A549 (cell line): ENCODE measurements at regions not wholly inside any gene's neighbourhood (a gene's known extent, or its start where the extent isn't known, plus 50 kb on each side); places are given as distances from the start of the nearest gene placed in this dataset.
A peak's percentile ranks its signal among the peaks of the same experiment; 100 is the strongest.

Source experiments
- ATAC-seq, 2 experiments: fragments of 200-7000 bp in 1 of 2; fragments of >200 bp in 1 of 2; cut with Nextera tagmentation in 1 of 2; cut with Tn5 transposase in 1 of 2; 3 replicates each; pipeline versions ENCODE4 v1.8.0 to v1.9.1; 2018 to 2020; ENCODE audit warnings: mild to moderate bottlenecking in 1 of 2, moderate library complexity in 1 of 2
- CTCF ChIA-PET: fragments of 300-600 bp; sonication (Branson Sonifier 250); formaldehyde crosslinking; extraction: SDS; loops from one replicate; lab custom pipeline; 2021; ENCODE audit warnings: antibody characterized with exemption, inconsistent platforms; lab: Yijun Ruan, JAX
- POLR2A ChIA-PET: fragments of 350-600 bp; formaldehyde crosslinking; extraction: SDS; loops from one replicate; lab custom pipeline; 2021; ENCODE audit warnings: antibody characterized with exemption, inconsistent platforms; lab: Yijun Ruan, JAX
- DNase-seq, 2 experiments: peaks; one replicate each; pipeline versions ENCODE4 v3.0.0 to v3.0.0-alpha.2; 2011 to 2016; ENCODE audit warnings: low read depth in 1 of 2, low spot score in 1 of 2
- FAIRE-seq: peaks from 2 replicates; lab custom pipeline; 2011; peaks lifted over from hg19 to GRCh38; lab: Jason Lieb, UNC
- H3K27ac ChIP-seq, 2 experiments: fragments of >200 bp; sonication (Bioruptor Twin); formaldehyde crosslinking; 3 replicates each; pipeline ENCODE4 v1.5.1; 2016 to 2017
- H3K4me1 ChIP-seq: fragments of >200 bp; sonication (Bioruptor Twin); formaldehyde crosslinking; 3 replicates; pipeline ENCODE4 v1.6.1; 2016
- H3K4me2 ChIP-seq: fragments of >200 bp; sonication (Bioruptor Twin); formaldehyde crosslinking; 3 replicates; pipeline ENCODE4 v1.6.1; 2016
- H3K4me3 ChIP-seq: fragments of >200 bp; sonication (Bioruptor Twin); formaldehyde crosslinking; 3 replicates; pipeline ENCODE4 v1.5.1; 2016
- H3K9me3 ChIP-seq: fragments of >200 bp; sonication (Bioruptor Twin); formaldehyde crosslinking; 3 replicates; pipeline ENCODE4 v1.6.1; 2016
- BCL3 ChIP-seq: fragments of >200 bp; sonication (Bioruptor Twin); formaldehyde crosslinking; IDR thresholded peaks from 3 replicates; pipeline ENCODE4 v1.6.1; 2016
- CBX8 ChIP-seq: fragments of 200-600 bp; sonication (generic); IDR thresholded peaks from 2 replicates; pipeline ENCODE4 v1.6.1; 2016
- CHD2 ChIP-seq: fragments of 150-350 bp; IDR thresholded peaks from 2 replicates; pipeline ENCODE4 v1.6.1; 2014; ENCODE audit warnings: low read length; ENCODE audit not compliant: partially characterized antibody
- CHD4 ChIP-seq: fragments of 200-600 bp; sonication (generic); IDR thresholded peaks from 2 replicates; pipeline ENCODE4 v1.6.1; 2016; ENCODE audit warnings: antibody characterized with exemption, mild to moderate bottlenecking, borderline replicate concordance
- CTCF ChIP-seq: fragments of >200 bp; sonication (Bioruptor Twin); formaldehyde crosslinking; IDR thresholded peaks from 3 replicates; pipeline ENCODE4 v1.5.1; 2016
- EHMT2 ChIP-seq: fragments of 200-600 bp; sonication (generic); IDR thresholded peaks from 2 replicates; pipeline ENCODE4 v1.6.1; 2016; ENCODE audit warnings: antibody characterized with exemption, low read depth, mild to moderate bottlenecking, moderate library complexity
- ESRRA ChIP-seq: fragments of 150-350 bp; IDR thresholded peaks from 2 replicates; pipeline ENCODE4 v1.6.1; 2014; ENCODE audit warnings: mild to moderate bottlenecking, low read length, borderline replicate concordance
- FOXS1 ChIP-seq: fragments of 250-450 bp; sonication (Bioruptor Pico); IDR thresholded peaks from 2 replicates; pipeline ENCODE4 v1.5.0; 2020; ENCODE audit warnings: mild to moderate bottlenecking, moderate library complexity
- HEYL ChIP-seq: fragments of 250-450 bp; sonication (Bioruptor Pico); IDR thresholded peaks from 2 replicates; pipeline ENCODE4 v1.8.0; 2021; ENCODE audit warnings: mild to moderate bottlenecking, moderate library complexity
- HOXA7 ChIP-seq: fragments of 250-450 bp; sonication (Bioruptor Pico); IDR thresholded peaks from 2 replicates; pipeline ENCODE4 v1.5.0; 2020; ENCODE audit warnings: mild to moderate bottlenecking, moderate library complexity
- HOXB5 ChIP-seq: fragments of 250-450 bp; sonication (Bioruptor Pico); IDR thresholded peaks from 2 replicates; pipeline ENCODE4 v1.5.0; 2020; ENCODE audit warnings: mild to moderate bottlenecking, moderate library complexity
- JUN ChIP-seq, 2 experiments: fragments of >200 bp; sonication (Bioruptor Twin); formaldehyde crosslinking; IDR thresholded peaks; 2 replicates in 1 of 2; 3 replicates in 1 of 2; pipeline ENCODE4 v1.6.1; 2016 to 2017
- JUNB ChIP-seq: fragments of >200 bp; sonication (Bioruptor Twin); formaldehyde crosslinking; IDR thresholded peaks from 2 replicates; pipeline ENCODE4 v1.6.1; 2016
- MAFK ChIP-seq: fragments of 450-650 bp; IDR thresholded peaks from 2 replicates; pipeline ENCODE4 v1.6.1; 2014; ENCODE audit not compliant: partially characterized antibody
- MAZ ChIP-seq: fragments of 150-350 bp; IDR thresholded peaks from 2 replicates; pipeline ENCODE4 v1.6.1; 2014; ENCODE audit warnings: antibody characterized with exemption, low read depth, low read length, borderline replicate concordance
- PHF8 ChIP-seq: fragments of 200-600 bp; sonication (generic); IDR thresholded peaks from 2 replicates; pipeline ENCODE4 v1.6.1; 2016; ENCODE audit warnings: low read depth, mild to moderate bottlenecking, antibody characterized with exemption, moderate library complexity, borderline replicate concordance
- RAD21 ChIP-seq, 2 experiments: fragments of >200 bp in 1 of 2; sonication (Bioruptor Twin) in 1 of 2; formaldehyde crosslinking in 1 of 2; IDR thresholded peaks in 1 of 2; conservative IDR thresholded peaks in 1 of 2; 2 replicates in 1 of 2; 3 replicates in 1 of 2; pipeline ENCODE4 v1.6.1; 2012 to 2018; ENCODE audit warnings: inconsistent platforms in 1 of 2
- RARB ChIP-seq: fragments of 250-450 bp; sonication (Bioruptor Pico); IDR thresholded peaks from 2 replicates; pipeline ENCODE4 v1.8.0; 2021; ENCODE audit warnings: mild to moderate bottlenecking, moderate library complexity
- RNF2 ChIP-seq: fragments of 200-600 bp; sonication (generic); IDR thresholded peaks from 2 replicates; pipeline ENCODE4 v1.6.1; 2016; ENCODE audit warnings: low read depth, mild to moderate bottlenecking, antibody characterized with exemption, moderate library complexity, borderline replicate concordance
- SMC3 ChIP-seq: fragments of >200 bp; sonication (Bioruptor Twin); formaldehyde crosslinking; IDR thresholded peaks from 3 replicates; pipeline ENCODE4 v1.6.1; 2018; ENCODE audit warnings: inconsistent platforms
- TP53 ChIP-seq: fragments of 250-450 bp; sonication (Bioruptor Pico); IDR thresholded peaks from 2 replicates; pipeline ENCODE4 v1.5.0; 2021; ENCODE audit warnings: mild to moderate bottlenecking, moderate library complexity
- WGBS: methylation state at CpG from one replicate; pipeline ENCODE4 v1.1.6; 2017; ENCODE audit errors: missing lambda C conversion rate; 5-methylcytosine and 5-hydroxymethylcytosine counted together

- DNase-seq, result no peak
- ChIA-PET CTCF (no interaction called here), POLR2A (no interaction called here)
- ATAC-seq, result no peak
- Histone ChIP-seq H3K9me3 (peaks cover 9% of the 10 kb centered on the region; the same call in 2 of the 3 replicates), H3K4me3 (no peak overlapping the region), H3K4me1 (no peaks in the 10 kb centered on the region), H3K4me2 (no peak overlapping the region), H3K27ac (no peak overlapping the region)
- WGBS, result 4% methylated on average over 2 of the region's 2 CpGs
- FAIRE-seq, result no peak
- TF ChIP-seq JUNB (no peak), MAFK (peak; percentile 69)
Observed at GRCh38 chr7:67705850-67706249, 709.2 kb downstream of the TYW1 start.

GRCh38 chr7:67711706-67712105 is 715.1 kb downstream of the TYW1 start:
- CTCF ChIA-PET, result interaction anchor here (0.6 kb wide), 1 partner anchor 335 kb away, joined by 3 read pairs; no protein-coding TSS in a partner anchor
- FAIRE-seq, result no peak
- no peak overlapping the region for H3K4me3 ChIP-seq
- H3K27ac ChIP-seq, result no peak overlapping the region
- no peak overlapping the region for H3K4me2 ChIP-seq
- H3K4me1 ChIP-seq, result no peaks in the 10 kb centered on the region
- TF ChIP-seq HEYL (no peak), BCL3 (no peak), RNF2 (no peak), TP53 (CRISPR knock-in tag) (no peak), PHF8 (no peak), RAD21 (conservative IDR thresholded peaks at IDR 0.05 in 1 of 2, IDR thresholded peaks at IDR 0.05 in 1 of 2) (no peak), HOXB5 (CRISPR knock-in tag) (no peak), CHD2 (no peak), CBX8 (no peak), EHMT2 (no peak), MAZ (no peak), ESRRA (no peak), RARB (no peak), JUN (IDR thresholded peaks at IDR 0.05) (no peak)
- TF ChIP-seq, all 56 proteins: peak for 0
- DNase-seq, result no peak
- no peak for ATAC-seq
- peaks cover 3% of the 10 kb centered on the region; the same call in 1 of the 3 replicates for H3K9me3 ChIP-seq
- POLR2A ChIA-PET, result no interaction called here
- WGBS, result 9% methylated on average over 6 of the region's 6 CpGs

- FAIRE-seq (no peak), DNase-seq (no peak), ATAC-seq (no peak)
- Histone ChIP-seq H3K4me1 (no peaks in the 10 kb centered on the region), H3K9me3 (peaks cover 3% of the 10 kb centered on the region; the same call in 1 of the 3 replicates), H3K27ac (no peak overlapping the region), H3K4me2 (no peak overlapping the region), H3K4me3 (no peak overlapping the region)
- no peak for TF ChIP-seq CTCF
- TF ChIP-seq HOXA7 (CRISPR knock-in tag), result no peak
- no peak for TF ChIP-seq SMC3
- no peak for TF ChIP-seq CHD4
- no peak for TF ChIP-seq CBX8
- TF ChIP-seq FOXS1, result no peak
- ChIA-PET CTCF (no interaction called here), POLR2A (no interaction called here)
- 49% methylated on average over 13 of the region's 13 CpGs for WGBS
Observed at GRCh38 chr7:67713451-67714056, 716.9 kb downstream of the TYW1 start.
